Liver (tissue), 3 donors: ENCODE measurements at regions not wholly inside any gene's neighbourhood (a gene's known extent, or its start where the extent isn't known, plus 50 kb on each side); places are given as distances from the start of the nearest gene placed in this dataset.

ENCODE experiments used
- ATF3 ChIP-seq: IDR thresholded peaks from 2 replicates; pipeline ENCODE4 v1.6.1; 2016; ENCODE audit warnings: antibody characterized with exemption
- CTCF ChIP-seq: fragments of 150-350 bp; IDR thresholded peaks from 2 replicates; pipeline ENCODE4 v1.5.1; 2017; ENCODE audit warnings: improper control_type of control experiment, low read depth, low read length; ENCODE audit not compliant: missing input control
- EGR1 ChIP-seq, 2 donors: IDR thresholded peaks; 2 replicates each; pipeline ENCODE4 v1.6.1; 2016 to 2018; ENCODE audit warnings: antibody characterized with exemption in 2 of 2, low read depth in 2 of 2
- FOXA1 ChIP-seq: IDR thresholded peaks from 2 replicates; pipeline ENCODE4 v1.6.1; 2016; ENCODE audit warnings: antibody characterized with exemption
- HNF4G ChIP-seq: IDR thresholded peaks from 2 replicates; pipeline ENCODE4 v1.6.1; 2016; ENCODE audit warnings: antibody characterized with exemption
- JUND ChIP-seq, 2 donors: IDR thresholded peaks; 2 replicates each; pipeline ENCODE4 v1.6.1; 2016; ENCODE audit warnings: antibody characterized with exemption in 2 of 2
- MAX ChIP-seq: IDR thresholded peaks from 2 replicates; pipeline ENCODE4 v1.6.1; 2016; ENCODE audit warnings: antibody characterized with exemption
- RAD21 ChIP-seq, 2 donors: IDR thresholded peaks; 2 replicates each; pipeline ENCODE4 v1.6.1; 2016; ENCODE audit warnings: antibody characterized with exemption in 2 of 2, mild to moderate bottlenecking in 2 of 2
- REST ChIP-seq: IDR thresholded peaks from 2 replicates; pipeline ENCODE4 v1.6.1; 2016; ENCODE audit warnings: antibody characterized with exemption, mild to moderate bottlenecking
- RXRA ChIP-seq, 2 donors: IDR thresholded peaks; 2 replicates each; pipeline ENCODE4 v1.6.1; 2017 to 2018; ENCODE audit warnings: antibody characterized with exemption in 2 of 2, mild to moderate bottlenecking in 1 of 2
- SP1 ChIP-seq: IDR thresholded peaks from 2 replicates; pipeline ENCODE4 v1.6.1; 2018; ENCODE audit warnings: antibody characterized with exemption, mild to moderate bottlenecking
- TAF1 ChIP-seq: conservative IDR thresholded peaks from 2 replicates; pipeline ENCODE4 v1.6.1; 2016; ENCODE audit warnings: antibody characterized with exemption, mild to moderate bottlenecking
- YY1 ChIP-seq: IDR thresholded peaks from 2 replicates; pipeline ENCODE4 v1.6.1; 2016; ENCODE audit warnings: antibody characterized with exemption, mild to moderate bottlenecking
- ZBTB33 ChIP-seq: IDR thresholded peaks from 2 replicates; pipeline ENCODE4 v1.6.1; 2016; ENCODE audit warnings: antibody characterized with exemption
- donor health status: healthy.
- donor health status: healthy.

- TF ChIP-seq CTCF (no peak), SP1 (no peak), ZBTB33 (no peak), EGR1 (IDR thresholded peaks at IDR 0.05; ENCODE audit: low read depth in 2 of 2) (no peak), REST (no peak), MAX (no peak), JUND (IDR thresholded peaks at IDR 0.05) (no peak), RAD21 (IDR thresholded peaks at IDR 0.05) (no peak), TAF1 (no peak), HNF4G (no peak), ATF3 (no peak), YY1 (no peak), FOXA1 (no peak), RXRA (IDR thresholded peaks at IDR 0.05) (no peak)
Measured at GRCh38 chr4:54959131-54959530, 166.3 kb downstream of the KDR start.
